H1 (cell line): ENCODE measurements at regions not wholly inside any gene's neighbourhood (a gene's known extent, or its start where the extent isn't known, plus 50 kb on each side); places are given as distances from the start of the nearest gene placed in this dataset.

ENCODE experiments used
- EGR1 ChIP-seq: IDR thresholded peaks from 2 replicates; pipeline ENCODE4 v1.6.1; 2011; ENCODE audit warnings: low read depth, low read length, borderline replicate concordance
- GTF2F1 ChIP-seq: IDR thresholded peaks from 2 replicates; pipeline ENCODE4 v1.6.1; 2012; ENCODE audit warnings: low read depth, low read length, improper control_type of control experiment, borderline replicate concordance
- KDM1A ChIP-seq: fragments of 200-600, 300-600 bp; sonication (generic); IDR thresholded peaks from 2 replicates; pipeline ENCODE4 v1.7.1; 2016; ENCODE audit warnings: mild to moderate bottlenecking, low read length, borderline replicate concordance

DNA sequence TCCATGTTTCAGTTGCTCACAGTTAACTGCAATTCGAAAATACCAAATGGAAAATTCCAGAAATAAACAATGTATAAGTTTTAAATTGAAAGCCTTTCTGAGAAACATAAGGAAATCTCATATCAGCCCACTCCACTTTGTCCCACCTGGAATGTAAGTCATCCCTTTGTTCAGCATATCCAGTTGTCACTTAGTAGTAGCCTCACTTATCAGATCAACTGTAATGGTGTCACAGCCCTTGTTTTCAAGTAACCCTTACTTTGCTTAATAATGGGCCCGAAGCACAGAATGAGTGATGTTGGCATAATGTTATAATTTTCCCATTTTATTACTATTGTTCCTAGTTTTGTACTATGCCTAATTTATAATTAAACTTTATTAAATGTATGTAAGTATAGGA lies 646.8 kb downstream of the C12orf50 start (continued):
- TF ChIP-seq GTF2F1 (no peak), EGR1 (no peak), KDM1A (no peak)
